SH-SY5Y (cell line): ENCODE measurements at regions not wholly inside any gene's neighbourhood (a gene's known extent, or its start where the extent isn't known, plus 50 kb on each side); places are given as distances from the start of the nearest gene placed in this dataset.

Experiments used
- GATA2 ChIP-seq: IDR thresholded peaks from 2 replicates; pipeline ENCODE4 v1.6.1; 2011; ENCODE audit warnings: mild to moderate bottlenecking, low read depth, low read length
- GATA3 ChIP-seq: IDR thresholded peaks from 2 replicates; pipeline ENCODE4 v1.6.1; 2011; ENCODE audit warnings: low read depth, mild to moderate bottlenecking, low read length, moderate library complexity

DNA sequence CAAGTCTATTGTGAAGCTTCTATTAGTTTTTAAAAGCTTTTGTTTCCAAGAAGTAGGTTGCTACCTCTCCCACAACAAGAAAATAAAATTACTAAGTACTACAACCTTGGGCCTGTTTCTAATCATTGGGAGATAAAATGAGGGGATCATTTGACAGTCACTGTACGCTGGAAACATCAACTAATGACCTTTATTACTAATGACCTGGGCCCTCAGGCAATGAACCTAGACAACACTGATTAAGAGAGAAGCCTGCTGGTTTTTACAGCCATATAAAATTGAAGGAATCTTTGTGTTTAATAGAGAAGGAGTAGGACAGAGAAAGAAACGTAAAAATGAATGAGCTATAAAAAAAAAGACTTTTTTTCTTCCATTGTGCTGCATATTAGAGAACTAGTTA is 1000.9 kb downstream of the STPG2 start:
- TF ChIP-seq GATA2 (no peak), GATA3 (no peak)
